Breast epithelium (tissue), 4 donors: ENCODE measurements at regions not wholly inside any gene's neighbourhood (a gene's known extent, or its start where the extent isn't known, plus 50 kb on each side); places are given as distances from the start of the nearest gene placed in this dataset.

Source experiments
- DNase-seq, 2 donors: peaks; one replicate each; pipeline ENCODE4 v3.0.0-alpha.2; 2019; ENCODE audit warnings: low spot score in 2 of 2
- H3K27ac ChIP-seq, 2 donors: fragments of 200-600 bp; sonication (generic) in 1 of 2; one replicate each; pipeline ENCODE4 v1.5.1; 2016 to 2019; ENCODE audit warnings: mild to moderate bottlenecking in 1 of 2
- H3K27me3 ChIP-seq, 2 donors: fragments of 200-600 bp; sonication (generic) in 1 of 2; one replicate each; pipeline versions ENCODE4 v1.5.1 to v1.6.0; 2017 to 2019; ENCODE audit warnings: control low read depth in 1 of 2, mild to moderate bottlenecking in 1 of 2
- H3K36me3 ChIP-seq: fragments of 200-600 bp; one replicate; pipeline ENCODE4 v1.5.1; 2019
- H3K4me1 ChIP-seq, 2 donors: fragments of 200-600 bp; sonication (generic); one replicate each; pipeline ENCODE4 v1.5.1; 2016 to 2019; ENCODE audit warnings: control low read depth in 1 of 2
- H3K4me3 ChIP-seq, 3 donors: fragments of 200-600 bp; sonication (generic); 1 replicate in 2 of 3; 2 replicates in 1 of 3; pipeline ENCODE4 v1.5.1; 2016 to 2019; ENCODE audit warnings: mild to moderate bottlenecking in 3 of 3, moderate library complexity in 2 of 3
- H3K9me3 ChIP-seq, 2 donors: fragments of 200-600 bp; sonication (generic) in 1 of 2; one replicate each; pipeline ENCODE4 v1.5.1; 2016 to 2019; ENCODE audit warnings: control low read depth in 1 of 2
- CTCF ChIP-seq, 3 donors: fragments of 450-650 bp; IDR thresholded peaks; one replicate each; pipeline ENCODE4 v1.5.1; 2016 to 2017; ENCODE audit warnings: antibody characterized with exemption in 3 of 3, mild to moderate bottlenecking in 3 of 3, moderate library complexity in 3 of 3
- POLR2A ChIP-seq: fragments of 450-650 bp; IDR thresholded peaks from one replicate; pipeline ENCODE4 v1.6.1; 2016; ENCODE audit warnings: antibody characterized with exemption, mild to moderate bottlenecking, moderate library complexity
- POLR2AphosphoS5 ChIP-seq, 3 donors: sonication (generic); formaldehyde crosslinking; IDR thresholded peaks; one replicate each; pipeline ENCODE4 v1.6.1; 2017; ENCODE audit warnings: antibody characterized with exemption in 3 of 3
- intact Hi-C: fragments of 100-400 bp; cut with DNase I; formaldehyde crosslinking; loops from one replicate; pipeline ENCODE4 v1.15.1; 2023; ENCODE audit warnings: low total_unique reads

- Histone ChIP-seq H3K4me1 (no peaks in the 10 kb centered on the region), H3K36me3 (no peaks in the 10 kb centered on the region), H3K27me3 (no peaks in the 10 kb centered on the region), H3K27ac (no peak overlapping the region), H3K9me3 (no peaks in the 10 kb centered on the region), H3K4me3 (no peak overlapping the region)
- no peak for DNase-seq
- no peak for TF ChIP-seq CTCF (IDR thresholded peaks at IDR 0.05)
- intact Hi-C loops, result no loop called here
Observed at GRCh38 chr11:37774441-37774840, 1176.4 kb upstream of the RAG2 start.

- Histone ChIP-seq H3K4me1 (no peaks in the 10 kb centered on the region), H3K27ac (no peak overlapping the region), H3K9me3 (no peaks in the 10 kb centered on the region), H3K4me3 (no peak overlapping the region), H3K27me3 (no peaks in the 10 kb centered on the region), H3K36me3 (no peaks in the 10 kb centered on the region)
- TF ChIP-seq CTCF (IDR thresholded peaks at IDR 0.05), result no peak
- TF ChIP-seq POLR2AphosphoS5 (IDR thresholded peaks at IDR 0.05), result no peak
- no peak for TF ChIP-seq POLR2A
- DNase-seq, result no peak
- intact Hi-C loops, result no loop called here
Observed at GRCh38 chr11:37770145-37770544, 1172.1 kb upstream of the RAG2 start.

- no peak for DNase-seq
- TF ChIP-seq CTCF (IDR thresholded peaks at IDR 0.05) (no peak), POLR2A (no peak), POLR2AphosphoS5 (IDR thresholded peaks at IDR 0.05) (no peak)
- H3K4me1 ChIP-seq, result no peaks in the 10 kb centered on the region
- intact Hi-C loops, result no loop called here
- H3K4me3 ChIP-seq, result no peak overlapping the region
- no peak overlapping the region for H3K27ac ChIP-seq
- H3K9me3 ChIP-seq, result peaks cover 0 to 6% of the 10 kb centered on the region in 2 donors
- H3K36me3 ChIP-seq, result no peaks in the 10 kb centered on the region
- no peaks in the 10 kb centered on the region for H3K27me3 ChIP-seq
Observed at GRCh38 chr11:37762079-37762478, 1164.0 kb upstream of the RAG2 start.

- Histone ChIP-seq H3K36me3 (no peaks in the 10 kb centered on the region), H3K9me3 (no peaks in the 10 kb centered on the region), H3K4me1 (no peaks in the 10 kb centered on the region), H3K27me3 (no peaks in the 10 kb centered on the region), H3K4me3 (no peak overlapping the region), H3K27ac (no peak overlapping the region)
- no peak for DNase-seq
- no peak for TF ChIP-seq CTCF (IDR thresholded peaks at IDR 0.05)
- TF ChIP-seq POLR2AphosphoS5 (IDR thresholded peaks at IDR 0.05), result no peak
- intact Hi-C loops, result no loop called here
Observed at GRCh38 chr11:37755521-37755920, 1157.5 kb upstream of the RAG2 start.

GRCh38 chr11:37748641-37749040, 1150.6 kb upstream of the RAG2 start:
- no peaks in the 10 kb centered on the region for H3K27me3 ChIP-seq
- no peak for TF ChIP-seq CTCF (IDR thresholded peaks at IDR 0.05)
- no peak for DNase-seq

More at GRCh38 chr11:37748641-37749040, 1150.6 kb upstream of the RAG2 start:
- Histone ChIP-seq H3K36me3 (no peaks in the 10 kb centered on the region), H3K9me3 (no peaks in the 10 kb centered on the region), H3K27ac (no peak overlapping the region), H3K4me3 (no peak overlapping the region), H3K4me1 (no peaks in the 10 kb centered on the region)
- intact Hi-C loops, result no loop called here
